ENCODE measurements at regions not wholly inside any gene's neighbourhood (a gene's known extent, or its start where the extent isn't known, plus 50 kb on each side); places are given as distances from the start of the nearest gene placed in this dataset.

- no peak for DNase-seq
Observed at GRCh38 chr12:110995615-110996014, 75.2 kb upstream of the MYL2 start.

DNA sequence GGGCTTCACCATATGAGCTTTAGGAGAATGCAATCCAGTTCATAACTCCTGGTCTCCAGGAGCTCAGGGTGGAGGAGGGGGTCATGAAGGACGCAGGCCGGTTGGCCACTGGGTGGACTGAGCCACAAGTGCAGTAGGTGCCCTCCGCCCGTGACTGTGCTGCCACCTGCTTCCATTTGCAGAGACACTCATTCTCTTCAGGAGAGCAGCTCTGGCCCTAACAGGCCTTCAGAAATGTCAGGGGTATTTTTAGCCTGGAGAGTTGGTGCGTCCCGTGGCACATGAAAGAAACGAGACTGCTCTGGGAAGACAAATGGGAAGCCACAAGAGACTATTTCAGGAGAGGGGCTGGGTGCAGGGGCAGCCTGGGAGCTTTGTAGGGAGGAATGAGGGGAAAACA is 74.6 kb upstream of the MYL2 start:
- no peak for DNase-seq

- DNase-seq, result no peak
Observed at GRCh38 chr12:110993434-110993833, 73.1 kb upstream of the MYL2 start.

- DNase-seq, result no peak
Observed at GRCh38 chr12:110992909-110993308, 72.5 kb upstream of the MYL2 start.

DNA sequence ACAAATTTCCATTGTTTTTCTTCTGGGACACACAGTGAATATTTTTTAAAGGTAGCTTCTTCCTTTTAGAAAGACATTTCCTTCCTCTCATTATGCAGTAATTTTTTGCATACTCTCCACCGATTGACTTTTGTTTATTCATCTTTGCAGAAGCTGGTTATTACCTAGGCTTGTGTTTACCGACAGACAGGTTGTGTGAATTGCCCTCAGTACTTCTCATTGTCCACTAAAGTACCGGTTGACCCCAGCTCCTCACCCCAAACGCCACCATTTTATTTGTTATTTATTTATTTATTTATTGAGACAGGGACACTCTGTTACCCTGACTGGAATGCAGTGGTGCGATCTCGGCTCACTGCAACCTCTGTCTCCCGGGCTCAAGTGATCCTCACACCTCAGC is 63.4 kb upstream of the MYL2 start:
- no peak for DNase-seq

DNA sequence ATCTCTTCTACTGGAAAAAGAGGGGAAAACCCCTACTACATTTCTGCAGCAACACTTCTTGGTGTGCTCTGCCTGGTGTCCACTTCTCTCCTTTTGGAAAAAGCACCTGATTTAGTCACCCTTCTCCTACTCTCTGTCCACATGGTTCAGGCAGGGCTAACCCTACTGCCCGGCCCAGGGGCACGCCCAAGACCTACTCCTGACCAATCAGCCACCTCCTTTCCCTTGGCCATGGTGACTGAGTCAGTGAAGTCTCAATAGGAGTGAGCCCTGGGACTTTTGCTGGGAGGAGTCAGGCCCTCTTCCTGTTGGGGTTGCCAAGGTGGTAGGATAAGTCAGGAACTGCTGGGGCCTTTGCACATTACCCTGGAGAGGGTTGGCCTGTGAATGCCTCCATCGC is 52.5 kb upstream of the MYL2 start:
- no peak for DNase-seq

DNA sequence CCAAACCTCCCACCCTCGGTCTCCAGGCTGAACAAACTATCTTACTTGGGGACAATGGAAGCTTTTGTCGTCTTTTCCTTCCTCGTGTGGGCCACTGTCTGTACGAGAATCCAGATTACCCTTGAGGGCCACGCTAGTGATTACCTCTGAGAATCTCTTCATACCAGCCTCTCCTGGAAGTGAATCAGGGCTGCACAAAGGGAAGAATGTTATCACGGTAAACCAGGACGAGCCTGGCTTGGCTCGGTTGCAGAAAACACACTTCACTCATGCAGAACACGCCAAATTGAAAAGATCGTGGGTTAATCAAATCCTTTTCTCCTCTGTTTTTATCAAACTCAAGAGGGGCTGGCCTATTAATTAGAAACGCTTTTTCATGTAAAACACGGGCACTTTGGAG is 51.6 kb upstream of the MYL2 start:
- DNase-seq, result no peak

- no peak for DNase-seq
Observed at GRCh38 chr12:110971189-110971920, 51.0 kb upstream of the MYL2 start.
